HAP-1 (cell line): ENCODE measurements at regions not wholly inside any gene's neighbourhood (a gene's known extent, or its start where the extent isn't known, plus 50 kb on each side); places are given as distances from the start of the nearest gene placed in this dataset.
"Not testable (repeated sequence)": the region's sequence is repeated elsewhere in the genome, so short reads cannot be mapped to it uniquely, and the experiment has no call there.

Experiments used
- DNase-seq, 2 experiments: peaks; one replicate each; pipeline ENCODE4 v3.0.0-alpha.2; 2016 to 2020; ENCODE audit warnings: low spot score in 2 of 2
- H3K27me3 ChIP-seq: fragments of 250-450 bp; sonication (Bioruptor Pico); 2 replicates; pipeline ENCODE4 v1.5.1; 2020; ENCODE audit warnings: low read depth, mild to moderate bottlenecking, moderate library complexity
- H3K36me3 ChIP-seq: fragments of 250-450 bp; sonication (Bioruptor Pico); replicated peaks from 2 replicates; pipeline ENCODE4 v1.5.1; 2020; ENCODE audit warnings: mild to moderate bottlenecking
- H3K4me1 ChIP-seq: fragments of 250-450 bp; sonication (Bioruptor Pico); 2 replicates; pipeline ENCODE4 v1.5.1; 2020; ENCODE audit warnings: mild to moderate bottlenecking
- H3K4me3 ChIP-seq: fragments of 250-450 bp; sonication (Bioruptor Pico); 2 replicates; pipeline ENCODE4 v1.5.1; 2020; ENCODE audit warnings: mild to moderate bottlenecking, moderate library complexity
- H3K9me3 ChIP-seq: fragments of 250-450 bp; sonication (Bioruptor Pico); 2 replicates; pipeline ENCODE4 v1.5.1; 2020; ENCODE audit warnings: mild to moderate bottlenecking, moderate library complexity
- in situ Hi-C: fragments of 300-500 bp; cut with MboI; formaldehyde crosslinking; loops from 3 replicates; pipeline ENCODE4 v1.14.3; 2020; ENCODE audit warnings: low sequenced_read_pairs, inconsistent platforms, mixed read lengths

- no peaks in the 10 kb centered on the region for H3K36me3 ChIP-seq
- no peaks in the 10 kb centered on the region for H3K27me3 ChIP-seq
- no peaks in the 10 kb centered on the region for H3K9me3 ChIP-seq
- in situ Hi-C loops: no loop called here
- H3K4me1 ChIP-seq: no peaks in the 10 kb centered on the region
- H3K4me3 ChIP-seq: no peak overlapping the region
- no peak for DNase-seq
These were observed 363.6 kb upstream of the EDIL3 start for GRCh38 chr5:84748313-84748712.

- DNase-seq, in situ Hi-C loops: not testable (repeated sequence)
These were observed 361.6 kb upstream of the EDIL3 start for GRCh38 chr5:84746280-84746679.

GRCh38 chr5:84741056-84741455 lies 356.4 kb upstream of the EDIL3 start:
- Histone ChIP-seq H3K4me3 (no peak overlapping the region), H3K9me3 (no peaks in the 10 kb centered on the region), H3K4me1 (no peaks in the 10 kb centered on the region), H3K36me3 (no peaks in the 10 kb centered on the region), H3K27me3 (no peaks in the 10 kb centered on the region)
- DNase-seq: no peak
- in situ Hi-C loops: no loop called here

More at GRCh38 chr5:84746280-84746679, 361.6 kb upstream of the EDIL3 start:
- not testable (repeated sequence) for H3K9me3 ChIP-seq, H3K36me3 ChIP-seq, H3K4me1 ChIP-seq, H3K4me3 ChIP-seq, H3K27me3 ChIP-seq

GRCh38 chr5:84729326-84729725 lies 344.6 kb upstream of the EDIL3 start:
- Histone ChIP-seq H3K36me3 (no peaks in the 10 kb centered on the region), H3K4me3 (no peak overlapping the region), H3K27me3 (no peaks in the 10 kb centered on the region), H3K4me1 (no peaks in the 10 kb centered on the region), H3K9me3 (no peaks in the 10 kb centered on the region)
- in situ Hi-C loops: no loop called here
- DNase-seq: no peak

- Histone ChIP-seq H3K4me3 (no peak overlapping the region), H3K27me3 (no peaks in the 10 kb centered on the region), H3K4me1 (no peaks in the 10 kb centered on the region), H3K36me3 (no peaks in the 10 kb centered on the region), H3K9me3 (no peaks in the 10 kb centered on the region)
- DNase-seq: no peak
- in situ Hi-C loops: no loop called here
These were observed 343.0 kb upstream of the EDIL3 start for GRCh38 chr5:84727708-84728107.

- Histone ChIP-seq H3K9me3 (no peaks in the 10 kb centered on the region), H3K27me3 (no peaks in the 10 kb centered on the region), H3K4me1 (no peaks in the 10 kb centered on the region), H3K36me3 (no peaks in the 10 kb centered on the region), H3K4me3 (no peak overlapping the region)
- in situ Hi-C loops: no loop called here
- DNase-seq: no peak
These were observed 341.4 kb upstream of the EDIL3 start for GRCh38 chr5:84725946-84726570.

- Histone ChIP-seq H3K4me1 (no peaks in the 10 kb centered on the region), H3K27me3 (no peaks in the 10 kb centered on the region), H3K4me3 (no peak overlapping the region), H3K36me3 (no peaks in the 10 kb centered on the region), H3K9me3 (no peaks in the 10 kb centered on the region)
- in situ Hi-C loops: no loop called here
- DNase-seq: no peak
These were observed 340.0 kb upstream of the EDIL3 start for GRCh38 chr5:84724683-84725082.

- Histone ChIP-seq H3K4me1 (no peaks in the 10 kb centered on the region), H3K27me3 (no peaks in the 10 kb centered on the region), H3K4me3 (no peak overlapping the region), H3K9me3 (no peaks in the 10 kb centered on the region), H3K36me3 (no peaks in the 10 kb centered on the region)
- no peak for DNase-seq
- in situ Hi-C loops: no loop called here
These were observed 339.5 kb upstream of the EDIL3 start for GRCh38 chr5:84724181-84724580.

- Histone ChIP-seq H3K27me3 (no peaks in the 10 kb centered on the region), H3K4me3 (no peak overlapping the region), H3K4me1 (no peaks in the 10 kb centered on the region), H3K36me3 (no peaks in the 10 kb centered on the region), H3K9me3 (no peaks in the 10 kb centered on the region)
- DNase-seq: no peak
- in situ Hi-C loops: no loop called here
These were observed 333.7 kb upstream of the EDIL3 start for GRCh38 chr5:84718377-84718776.

GRCh38 chr5:84715686-84716085 lies 331.0 kb upstream of the EDIL3 start:
- Histone ChIP-seq H3K27me3 (no peaks in the 10 kb centered on the region), H3K4me1 (no peaks in the 10 kb centered on the region), H3K36me3 (no peaks in the 10 kb centered on the region), H3K9me3 (no peaks in the 10 kb centered on the region), H3K4me3 (no peak overlapping the region)
- no peak for DNase-seq
- in situ Hi-C loops: no loop called here

- no peak overlapping the region for H3K4me3 ChIP-seq
- no peaks in the 10 kb centered on the region for H3K9me3 ChIP-seq
- in situ Hi-C loops: no loop called here
- H3K4me1 ChIP-seq: no peaks in the 10 kb centered on the region
- H3K27me3 ChIP-seq: no peaks in the 10 kb centered on the region
- no peaks in the 10 kb centered on the region for H3K36me3 ChIP-seq
- no peak for DNase-seq
These were observed 330.4 kb upstream of the EDIL3 start for GRCh38 chr5:84715091-84715490.

GRCh38 chr5:84709075-84709474 lies 324.4 kb upstream of the EDIL3 start:
- Histone ChIP-seq H3K27me3 (no peaks in the 10 kb centered on the region), H3K4me3 (no peak overlapping the region), H3K4me1 (no peaks in the 10 kb centered on the region), H3K36me3 (no peaks in the 10 kb centered on the region), H3K9me3 (no peaks in the 10 kb centered on the region)
- in situ Hi-C loops: no loop called here
- no peak for DNase-seq

GRCh38 chr5:84706678-84707641 lies 322.3 kb upstream of the EDIL3 start:
- Histone ChIP-seq H3K27me3 (no peaks in the 10 kb centered on the region), H3K36me3 (no peaks in the 10 kb centered on the region), H3K9me3 (no peaks in the 10 kb centered on the region), H3K4me1 (no peaks in the 10 kb centered on the region), H3K4me3 (no peak overlapping the region)
- in situ Hi-C loops: no loop called here
- no peak for DNase-seq

GRCh38 chr5:84700545-84700944 lies 315.9 kb upstream of the EDIL3 start:
- H3K36me3 ChIP-seq, H3K4me1 ChIP-seq, H3K9me3 ChIP-seq, DNase-seq, H3K4me3 ChIP-seq, in situ Hi-C loops, H3K27me3 ChIP-seq: not testable (repeated sequence)
